Stimulated activated naive B cell treated with anti-CD40 and anti-IgM and Interleukin-4, amounts not matched to agents 10 μg/mL and 1 μg/mL and 100 μg/mL, for 72 hours (primary cell): ENCODE measurements at regions not wholly inside any gene's neighbourhood (a gene's known extent, or its start where the extent isn't known, plus 50 kb on each side); places are given as distances from the start of the nearest gene placed in this dataset.

Experiments used
- ATAC-seq, 2 donors: fragments of 150-1000 bp; cut with Tn5 transposase; replicated peaks; 2 replicates each; pipeline ENCODE4 v1.10.0; 2021; ENCODE audit warnings: moderate library complexity in 1 of 2
- DNase-seq: peaks from one replicate; pipeline ENCODE4 v3.0.0; 2021
- H3K27ac Mint-ChIP-seq: one replicate; pipeline ENCODE4 v1.8.0; 2022; ENCODE audit warnings: mild to moderate bottlenecking, mixed read lengths
- H3K27me3 Mint-ChIP-seq, 2 donors: one replicate each; pipeline ENCODE4 v1.8.0; 2022; ENCODE audit warnings: mixed read lengths in 2 of 2
- H3K36me3 Mint-ChIP-seq, 2 donors: one replicate each; pipeline ENCODE4 v1.8.0; 2022; ENCODE audit warnings: mixed read lengths in 2 of 2, mild to moderate bottlenecking in 1 of 2
- H3K4me1 Mint-ChIP-seq, 2 donors: one replicate each; pipeline ENCODE4 v1.8.0; 2022; ENCODE audit warnings: mixed read lengths in 2 of 2, mild to moderate bottlenecking in 1 of 2
- H3K4me3 Mint-ChIP-seq, 2 donors: one replicate each; pipeline ENCODE4 v1.8.0; 2022; ENCODE audit warnings: mild to moderate bottlenecking in 2 of 2, mixed read lengths in 2 of 2, moderate library complexity in 1 of 2
- H3K9me3 Mint-ChIP-seq, 2 donors: one replicate each; pipeline ENCODE4 v1.8.0; 2022; ENCODE audit warnings: mixed read lengths in 2 of 2, mild to moderate bottlenecking in 1 of 2

- H3K36me3 Mint-ChIP-seq: no peaks in the 10 kb centered on the region
- no peaks in the 10 kb centered on the region for H3K27me3 Mint-ChIP-seq
- no peak overlapping the region for H3K27ac Mint-ChIP-seq
- H3K9me3 Mint-ChIP-seq: peaks cover 4 to 5% of the 10 kb centered on the region in 2 donors
- H3K4me1 Mint-ChIP-seq: no peaks in the 10 kb centered on the region
- no peak for DNase-seq
- no peak overlapping the region for H3K4me3 Mint-ChIP-seq
- no peak for ATAC-seq
These were observed 1390.2 kb downstream of the C4orf33 start for GRCh38 chr4:130486186-130486585.

DNA sequence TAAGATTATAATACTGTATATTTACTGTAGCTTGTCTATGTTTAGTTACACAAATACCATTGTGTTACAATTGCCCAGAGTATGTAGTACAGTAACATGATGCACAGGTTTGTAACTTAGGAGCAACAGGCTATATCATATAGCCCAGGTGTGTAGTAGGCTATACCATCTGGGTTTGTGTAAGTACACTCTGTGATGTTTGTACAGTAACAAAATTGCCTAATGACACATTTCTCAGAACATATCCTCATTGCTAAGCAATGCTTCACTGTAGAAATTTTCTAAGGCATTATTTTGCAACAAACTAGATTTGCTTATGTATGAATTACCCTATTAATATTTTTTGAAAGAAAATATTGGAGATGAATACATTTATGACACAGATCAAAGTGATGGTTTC, 1390.9 kb downstream of the C4orf33 start:
- no peak for ATAC-seq
- Mint-ChIP-seq H3K9me3 (peaks cover 4 to 7% of the 10 kb centered on the region in 2 donors), H3K27me3 (no peaks in the 10 kb centered on the region), H3K4me1 (no peaks in the 10 kb centered on the region), H3K36me3 (no peaks in the 10 kb centered on the region), H3K27ac (no peak overlapping the region), H3K4me3 (no peak overlapping the region)
- no peak for DNase-seq

GRCh38 chr4:130510661-130511060, 1414.7 kb downstream of the C4orf33 start:
- no peak overlapping the region for H3K27ac Mint-ChIP-seq
- H3K9me3 Mint-ChIP-seq: peaks cover 3 to 4% of the 10 kb centered on the region in 2 donors
- no peaks in the 10 kb centered on the region for H3K4me1 Mint-ChIP-seq
- DNase-seq: no peak
- no peaks in the 10 kb centered on the region for H3K36me3 Mint-ChIP-seq
- H3K27me3 Mint-ChIP-seq: no peaks in the 10 kb centered on the region
- no peak for ATAC-seq
- no peak overlapping the region for H3K4me3 Mint-ChIP-seq

GRCh38 chr4:130511776-130512175, 1415.8 kb downstream of the C4orf33 start:
- no peaks in the 10 kb centered on the region for H3K4me1 Mint-ChIP-seq
- H3K36me3 Mint-ChIP-seq: no peaks in the 10 kb centered on the region
- no peak for ATAC-seq
- H3K27me3 Mint-ChIP-seq: no peaks in the 10 kb centered on the region
- no peak overlapping the region for H3K27ac Mint-ChIP-seq
- no peak for DNase-seq
- H3K9me3 Mint-ChIP-seq: peaks cover 3 to 4% of the 10 kb centered on the region in 2 donors
- no peak overlapping the region for H3K4me3 Mint-ChIP-seq

GRCh38 chr4:130524057-130524456, 1428.1 kb downstream of the C4orf33 start:
- H3K4me1 Mint-ChIP-seq: no peaks in the 10 kb centered on the region
- no peak for DNase-seq
- H3K9me3 Mint-ChIP-seq: peaks cover 10 to 15% of the 10 kb centered on the region in 2 donors
- no peaks in the 10 kb centered on the region for H3K27me3 Mint-ChIP-seq
- no peaks in the 10 kb centered on the region for H3K36me3 Mint-ChIP-seq
- ATAC-seq: no peak
- H3K4me3 Mint-ChIP-seq: no peak overlapping the region
- H3K27ac Mint-ChIP-seq: no peak overlapping the region

DNA sequence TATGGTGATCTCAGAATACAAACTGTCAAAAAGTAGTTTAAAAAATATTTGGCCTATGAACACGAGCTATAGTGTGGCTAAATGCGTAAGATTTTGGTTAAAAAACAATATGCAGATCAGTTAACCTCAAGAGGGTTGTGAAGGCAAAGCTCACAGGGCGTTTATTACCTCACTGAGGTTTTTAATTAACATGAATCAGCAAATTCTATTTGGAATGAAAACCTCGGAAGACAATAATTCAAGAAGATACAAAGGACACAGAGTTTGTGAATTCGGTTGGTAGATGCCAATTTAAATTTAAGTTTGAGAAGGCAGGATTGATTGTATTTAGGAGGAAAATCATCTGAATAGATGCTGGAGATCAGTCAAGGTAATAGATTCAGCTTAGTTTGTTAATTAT, 1434.6 kb downstream of the C4orf33 start:
- Mint-ChIP-seq H3K27ac (no peak overlapping the region), H3K4me1 (no peaks in the 10 kb centered on the region), H3K9me3 (no peaks in the 10 kb centered on the region), H3K4me3 (no peak overlapping the region), H3K27me3 (no peaks in the 10 kb centered on the region), H3K36me3 (no peaks in the 10 kb centered on the region)
- ATAC-seq: no peak
- DNase-seq: no peak

- Mint-ChIP-seq H3K4me1 (no peaks in the 10 kb centered on the region), H3K27ac (no peak overlapping the region), H3K27me3 (no peaks in the 10 kb centered on the region), H3K9me3 (no peaks in the 10 kb centered on the region), H3K36me3 (no peaks in the 10 kb centered on the region), H3K4me3 (no peak overlapping the region)
- DNase-seq: no peak
- no peak for ATAC-seq
These were observed 1438.7 kb downstream of the C4orf33 start for GRCh38 chr4:130534651-130535050.

- DNase-seq: no peak
- no peaks in the 10 kb centered on the region for H3K4me1 Mint-ChIP-seq
- H3K4me3 Mint-ChIP-seq: no peak overlapping the region
- no peaks in the 10 kb centered on the region for H3K36me3 Mint-ChIP-seq
- no peak for ATAC-seq
- H3K27ac Mint-ChIP-seq: no peak overlapping the region
- peaks cover 0 to 1% of the 10 kb centered on the region in 2 donors for H3K9me3 Mint-ChIP-seq
- no peaks in the 10 kb centered on the region for H3K27me3 Mint-ChIP-seq
These were observed 1447.0 kb downstream of the C4orf33 start for GRCh38 chr4:130542953-130543352.

- no peaks in the 10 kb centered on the region for H3K27me3 Mint-ChIP-seq
- no peak for ATAC-seq
- H3K9me3 Mint-ChIP-seq: peaks cover 0 to 1% of the 10 kb centered on the region in 2 donors
- no peaks in the 10 kb centered on the region for H3K4me1 Mint-ChIP-seq
- no peak for DNase-seq
- H3K4me3 Mint-ChIP-seq: no peak overlapping the region
- no peaks in the 10 kb centered on the region for H3K36me3 Mint-ChIP-seq
- H3K27ac Mint-ChIP-seq: no peak overlapping the region
These were observed 1449.2 kb downstream of the C4orf33 start for GRCh38 chr4:130545171-130545570.

GRCh38 chr4:130545596-130545995, 1449.6 kb downstream of the C4orf33 start:
- H3K4me3 Mint-ChIP-seq: no peak overlapping the region
- peaks cover 0 to 1% of the 10 kb centered on the region in 2 donors for H3K9me3 Mint-ChIP-seq
- ATAC-seq: no peak
- H3K36me3 Mint-ChIP-seq: no peaks in the 10 kb centered on the region
- H3K4me1 Mint-ChIP-seq: no peaks in the 10 kb centered on the region
- no peak for DNase-seq
- no peak overlapping the region for H3K27ac Mint-ChIP-seq
- H3K27me3 Mint-ChIP-seq: no peaks in the 10 kb centered on the region

GRCh38 chr4:130559268-130559667, 1463.3 kb downstream of the C4orf33 start:
- Mint-ChIP-seq H3K27me3 (no peaks in the 10 kb centered on the region), H3K4me1 (no peaks in the 10 kb centered on the region), H3K9me3 (peaks cover 2 to 4% of the 10 kb centered on the region in 2 donors), H3K4me3 (no peak overlapping the region), H3K36me3 (no peaks in the 10 kb centered on the region), H3K27ac (no peak overlapping the region)
- no peak for ATAC-seq
- DNase-seq: no peak

- Mint-ChIP-seq H3K27me3 (no peaks in the 10 kb centered on the region), H3K36me3 (no peaks in the 10 kb centered on the region), H3K9me3 (peaks cover 0 to 3% of the 10 kb centered on the region in 2 donors), H3K4me1 (no peaks in the 10 kb centered on the region), H3K4me3 (no peak overlapping the region), H3K27ac (no peak overlapping the region)
- DNase-seq: no peak
- no peak for ATAC-seq
These were observed 1467.4 kb downstream of the C4orf33 start for GRCh38 chr4:130563185-130563888.

DNA sequence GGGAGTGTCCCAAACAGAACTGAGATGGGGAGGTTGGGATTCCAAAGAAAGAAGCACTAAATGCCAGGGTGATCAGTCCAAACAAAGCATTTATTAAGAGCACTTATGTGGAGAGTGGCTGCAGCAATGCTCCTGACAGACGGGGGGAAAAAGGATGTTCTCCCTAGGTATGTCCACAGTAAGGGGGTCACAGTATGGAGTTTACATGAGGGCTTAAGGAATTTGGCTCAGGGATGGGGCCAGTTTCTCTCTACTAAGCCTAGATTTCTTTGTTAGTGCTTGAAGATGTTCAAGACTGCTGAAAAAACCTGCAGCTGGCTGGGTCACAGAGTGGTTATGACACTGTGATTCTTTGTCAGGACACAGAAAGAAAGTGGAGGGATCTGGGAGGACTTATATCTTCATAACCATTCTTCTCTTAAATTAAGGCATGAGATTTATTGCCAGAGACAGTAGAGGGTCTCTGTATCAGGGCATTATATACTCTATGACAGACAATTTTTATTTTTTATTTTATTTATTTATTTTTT, 1468.0 kb downstream of the C4orf33 start:
- Mint-ChIP-seq H3K27ac (no peak overlapping the region), H3K9me3 (no peaks in the 10 kb centered on the region), H3K27me3 (no peaks in the 10 kb centered on the region), H3K4me3 (no peak overlapping the region), H3K4me1 (no peaks in the 10 kb centered on the region), H3K36me3 (no peaks in the 10 kb centered on the region)
- DNase-seq: no peak
- ATAC-seq: no peak

- Mint-ChIP-seq H3K4me1 (no peaks in the 10 kb centered on the region), H3K27me3 (no peaks in the 10 kb centered on the region), H3K4me3 (no peak overlapping the region), H3K9me3 (no peaks in the 10 kb centered on the region), H3K27ac (no peak overlapping the region), H3K36me3 (no peaks in the 10 kb centered on the region)
- ATAC-seq (no peak), DNase-seq (no peak)
These were observed 1472.8 kb downstream of the C4orf33 start for GRCh38 chr4:130568746-130569145.

GRCh38 chr4:130573742-130574141, 1477.8 kb downstream of the C4orf33 start:
- peaks cover 0 to 2% of the 10 kb centered on the region in 2 donors for H3K9me3 Mint-ChIP-seq
- no peak for ATAC-seq
- no peak overlapping the region for H3K27ac Mint-ChIP-seq
- no peak for DNase-seq
- no peak overlapping the region for H3K4me3 Mint-ChIP-seq
- no peaks in the 10 kb centered on the region for H3K27me3 Mint-ChIP-seq
- H3K4me1 Mint-ChIP-seq: no peaks in the 10 kb centered on the region
- no peaks in the 10 kb centered on the region for H3K36me3 Mint-ChIP-seq
